ENCODE measurements at regions not wholly inside any gene's neighbourhood (a gene's known extent, or its start where the extent isn't known, plus 50 kb on each side); places are given as distances from the start of the nearest gene placed in this dataset.

DNA sequence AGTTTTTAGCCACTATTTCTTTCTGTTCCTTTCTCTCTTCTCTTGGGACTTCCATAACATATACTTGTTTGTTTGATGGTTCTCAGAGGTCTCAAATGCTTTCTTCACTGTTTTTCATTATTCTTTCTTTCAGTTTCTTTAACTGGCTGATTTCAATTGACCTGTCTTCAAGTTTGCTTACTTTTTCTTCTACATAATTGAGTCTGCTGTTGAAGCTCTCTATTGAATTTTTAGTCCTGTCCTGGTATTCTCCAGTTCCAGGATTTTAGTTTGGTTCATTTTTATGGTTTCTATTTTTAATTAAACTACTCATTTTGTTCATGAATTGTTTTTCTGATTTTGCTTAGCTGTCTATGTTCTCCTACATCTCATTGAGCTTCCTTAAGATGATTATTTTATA is 1305.3 kb upstream of the CELF2 start:
- CTCF ChIA-PET: no interaction called here
- TF ChIP-seq, protein P1, sequence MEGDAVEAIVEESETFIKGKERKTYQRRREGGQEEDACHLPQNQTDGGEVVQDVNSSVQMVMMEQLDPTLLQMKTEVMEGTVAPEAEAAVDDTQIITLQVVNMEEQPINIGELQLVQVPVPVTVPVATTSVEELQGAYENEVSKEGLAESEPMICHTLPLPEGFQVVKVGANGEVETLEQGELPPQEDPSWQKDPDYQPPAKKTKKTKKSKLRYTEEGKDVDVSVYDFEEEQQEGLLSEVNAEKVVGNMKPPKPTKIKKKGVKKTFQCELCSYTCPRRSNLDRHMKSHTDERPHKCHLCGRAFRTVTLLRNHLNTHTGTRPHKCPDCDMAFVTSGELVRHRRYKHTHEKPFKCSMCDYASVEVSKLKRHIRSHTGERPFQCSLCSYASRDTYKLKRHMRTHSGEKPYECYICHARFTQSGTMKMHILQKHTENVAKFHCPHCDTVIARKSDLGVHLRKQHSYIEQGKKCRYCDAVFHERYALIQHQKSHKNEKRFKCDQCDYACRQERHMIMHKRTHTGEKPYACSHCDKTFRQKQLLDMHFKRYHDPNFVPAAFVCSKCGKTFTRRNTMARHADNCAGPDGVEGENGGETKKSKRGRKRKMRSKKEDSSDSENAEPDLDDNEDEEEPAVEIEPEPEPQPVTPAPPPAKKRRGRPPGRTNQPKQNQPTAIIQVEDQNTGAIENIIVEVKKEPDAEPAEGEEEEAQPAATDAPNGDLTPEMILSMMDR (IDR thresholded peaks at IDR 0.05): no peak
- H3K27ac Mint-ChIP-seq: no peak overlapping the region

DNA sequence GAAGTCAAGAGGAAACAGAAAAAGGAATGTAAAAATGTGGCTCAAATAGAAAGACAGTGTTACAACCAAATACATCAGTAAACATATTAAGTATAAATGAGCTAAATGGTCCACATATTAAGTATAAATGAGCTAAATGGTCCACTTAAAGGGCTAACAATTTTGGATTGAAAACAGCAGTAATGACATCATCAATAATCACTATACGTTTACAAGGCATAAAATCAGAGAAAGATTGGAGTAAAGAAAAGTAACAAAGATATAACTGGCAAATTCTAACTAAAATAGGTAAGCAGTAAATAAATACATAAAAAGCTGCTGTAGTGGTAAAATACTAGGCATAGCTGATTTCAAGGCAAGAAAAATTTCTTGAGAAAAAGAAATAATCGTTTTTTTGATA is 1298.4 kb upstream of the CELF2 start:
- ChIA-PET POLR2A (no interaction called here), CTCF (no interaction called here)
- Mint-ChIP-seq H3K36me3 (ENCODE audit: low read depth) (no peaks in the 10 kb centered on the region), H3K9me3 (peaks cover 2% of the 10 kb centered on the region), H3K27me3 (peaks cover 3% of the 10 kb centered on the region), H3K27ac (no peak overlapping the region), H3K4me3 (no peak overlapping the region), H3K4me1 (ENCODE audit: low read depth) (no peaks in the 10 kb centered on the region)
- Histone ChIP-seq H3K27me3 (ENCODE audit: control insufficient read depth in 1 of 2, insufficient read depth in 2 of 2, low read length in 2 of 2) (no peaks in the 10 kb centered on the region), H3K9me3 (ENCODE audit: control insufficient read depth in 1 of 2, insufficient read depth in 1 of 2, low read length in 2 of 2) (no peaks in the 10 kb centered on the region), H3K4me3 (ENCODE audit: low read length) (no peak overlapping the region), H3K36me3 (ENCODE audit: insufficient read depth, low read length) (no peaks in the 10 kb centered on the region), H3K4me1 (ENCODE audit: insufficient read depth, low read length) (no peaks in the 10 kb centered on the region), H3K27ac (ENCODE audit: low read depth in 1 of 2, low read length in 2 of 2) (no peak overlapping the region)
- DNase-seq (no peak), ATAC-seq (ENCODE audit: poor library complexity) (no peak)
- TF ChIP-seq, protein P1 (IDR thresholded peaks at IDR 0.05): no peak
- intact Hi-C loops (cut with DNase I, micrococcal nuclease): no loop called here

More for the DNA sequence above, 1305.3 kb upstream of the CELF2 start:
- peaks cover 11% of the 10 kb centered on the region for H3K9me3 Mint-ChIP-seq
- H3K27me3 Mint-ChIP-seq: no peaks in the 10 kb centered on the region
- POLR2A ChIA-PET: no interaction called here
- H3K4me1 Mint-ChIP-seq (ENCODE audit: low read depth): no peaks in the 10 kb centered on the region
- H3K27ac ChIP-seq (ENCODE audit: low read depth in 1 of 2, low read length in 2 of 2): no peak overlapping the region
- H3K4me3 ChIP-seq (ENCODE audit: low read length): no peak overlapping the region
- H3K9me3 ChIP-seq (ENCODE audit: control insufficient read depth in 1 of 2, insufficient read depth in 1 of 2, low read length in 2 of 2): peaks cover 0 to 18% of the 10 kb centered on the region in 2 experiments
- ATAC-seq (ENCODE audit: poor library complexity): no peak
- H3K36me3 ChIP-seq (ENCODE audit: insufficient read depth, low read length): no peaks in the 10 kb centered on the region
- no peak overlapping the region for H3K4me3 Mint-ChIP-seq
- H3K36me3 Mint-ChIP-seq (ENCODE audit: low read depth): no peaks in the 10 kb centered on the region
- H3K4me1 ChIP-seq (ENCODE audit: insufficient read depth, low read length): no peaks in the 10 kb centered on the region
- no peaks in the 10 kb centered on the region for H3K27me3 ChIP-seq (ENCODE audit: control insufficient read depth in 1 of 2, insufficient read depth in 2 of 2, low read length in 2 of 2)
- DNase-seq: no peak
- intact Hi-C loops (cut with DNase I, micrococcal nuclease): no loop called here

GRCh38 chr10:9733766-9734165 is 1283.9 kb upstream of the CELF2 start:
- peaks cover 2% of the 10 kb centered on the region for H3K9me3 Mint-ChIP-seq
- POLR2A ChIA-PET: no interaction called here

More at GRCh38 chr10:9733766-9734165, 1283.9 kb upstream of the CELF2 start:
- Mint-ChIP-seq H3K36me3 (ENCODE audit: low read depth) (no peaks in the 10 kb centered on the region), H3K27me3 (peaks cover 4% of the 10 kb centered on the region), H3K4me3 (no peak overlapping the region), H3K4me1 (ENCODE audit: low read depth) (no peaks in the 10 kb centered on the region), H3K27ac (no peak overlapping the region)
- CTCF ChIA-PET: no interaction called here
- H3K27ac ChIP-seq (ENCODE audit: low read depth in 1 of 2, low read length in 2 of 2): no peak overlapping the region
- no peak overlapping the region for H3K4me3 ChIP-seq (ENCODE audit: low read length)
- H3K27me3 ChIP-seq (ENCODE audit: control insufficient read depth in 1 of 2, insufficient read depth in 2 of 2, low read length in 2 of 2): no peaks in the 10 kb centered on the region
- intact Hi-C loops (cut with DNase I, micrococcal nuclease): no loop called here
- peaks cover 0 to 6% of the 10 kb centered on the region in 2 experiments for H3K9me3 ChIP-seq (ENCODE audit: control insufficient read depth in 1 of 2, insufficient read depth in 1 of 2, low read length in 2 of 2)
- TF ChIP-seq, protein P1 (IDR thresholded peaks at IDR 0.05): no peak
- ATAC-seq (ENCODE audit: poor library complexity): no peak
- H3K4me1 ChIP-seq (ENCODE audit: insufficient read depth, low read length): no peaks in the 10 kb centered on the region
- DNase-seq: no peak
- H3K36me3 ChIP-seq (ENCODE audit: insufficient read depth, low read length): no peaks in the 10 kb centered on the region

Data from CD4-positive, alpha-beta T cell (primary cell).